ENCODE measurements at regions not wholly inside any gene's neighbourhood (a gene's known extent, or its start where the extent isn't known, plus 50 kb on each side); places are given as distances from the start of the nearest gene placed in this dataset.
"Not testable (repeated sequence)": the region's sequence is repeated elsewhere in the genome, so short reads cannot be mapped to it uniquely, and the experiment has no call there.

- no peak overlapping the region for H3K27ac Mint-ChIP-seq
- no peaks in the 10 kb centered on the region for H3K79me2 ChIP-seq (ENCODE audit: insufficient read depth, low read length)
- no peak overlapping the region for H2AFZ ChIP-seq (ENCODE audit: insufficient read depth, low read depth, low read length, poor library complexity, severe bottlenecking)
- H3K4me3 Mint-ChIP-seq: no peak overlapping the region
- DNase-seq: no peak
- no peak overlapping the region for H3K4me2 ChIP-seq (replicated peaks; ENCODE audit: extremely low read depth, low read length, poor library complexity, severe bottlenecking)
- TF ChIP-seq, protein P1, sequence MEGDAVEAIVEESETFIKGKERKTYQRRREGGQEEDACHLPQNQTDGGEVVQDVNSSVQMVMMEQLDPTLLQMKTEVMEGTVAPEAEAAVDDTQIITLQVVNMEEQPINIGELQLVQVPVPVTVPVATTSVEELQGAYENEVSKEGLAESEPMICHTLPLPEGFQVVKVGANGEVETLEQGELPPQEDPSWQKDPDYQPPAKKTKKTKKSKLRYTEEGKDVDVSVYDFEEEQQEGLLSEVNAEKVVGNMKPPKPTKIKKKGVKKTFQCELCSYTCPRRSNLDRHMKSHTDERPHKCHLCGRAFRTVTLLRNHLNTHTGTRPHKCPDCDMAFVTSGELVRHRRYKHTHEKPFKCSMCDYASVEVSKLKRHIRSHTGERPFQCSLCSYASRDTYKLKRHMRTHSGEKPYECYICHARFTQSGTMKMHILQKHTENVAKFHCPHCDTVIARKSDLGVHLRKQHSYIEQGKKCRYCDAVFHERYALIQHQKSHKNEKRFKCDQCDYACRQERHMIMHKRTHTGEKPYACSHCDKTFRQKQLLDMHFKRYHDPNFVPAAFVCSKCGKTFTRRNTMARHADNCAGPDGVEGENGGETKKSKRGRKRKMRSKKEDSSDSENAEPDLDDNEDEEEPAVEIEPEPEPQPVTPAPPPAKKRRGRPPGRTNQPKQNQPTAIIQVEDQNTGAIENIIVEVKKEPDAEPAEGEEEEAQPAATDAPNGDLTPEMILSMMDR (IDR thresholded peaks at IDR 0.05): no peak
- H3K4me1 ChIP-seq (ENCODE audit: control insufficient read depth in 1 of 2, insufficient read depth in 2 of 2, low read length in 2 of 2): no peaks in the 10 kb centered on the region
- H3K36me3 Mint-ChIP-seq: peaks cover 0 to 5% of the 10 kb centered on the region in 2 donors
- no peaks in the 10 kb centered on the region for H3K27me3 ChIP-seq (ENCODE audit: control insufficient read depth in 2 of 2, insufficient read depth in 2 of 2, low read length in 2 of 2)
- peaks cover 0 to 3% of the 10 kb centered on the region in 2 donors for H3K9me3 ChIP-seq (replicated peaks in 1 of 2; ENCODE audit: control insufficient read depth in 1 of 2, insufficient read depth in 1 of 2, low read length in 2 of 2)
- no peaks in the 10 kb centered on the region for H3K4me1 Mint-ChIP-seq
- no CpG with 5 or more reads among the region's 3 CpGs for WGBS (ENCODE audit: insufficient coverage)
- H3K27ac ChIP-seq (ENCODE audit: low read depth in 1 of 2, low read length in 2 of 2): no peak overlapping the region
- H3K9me3 Mint-ChIP-seq: peaks cover 0 to 14% (median 8%) of the 10 kb centered on the region in 7 donors
- no peaks in the 10 kb centered on the region for H4K20me1 ChIP-seq (ENCODE audit: insufficient read depth, low read length)
- no peak overlapping the region for H3K4me3 ChIP-seq (replicated peaks in 1 of 3; ENCODE audit: low read depth in 2 of 3, low read length in 3 of 3)
- H3K9ac ChIP-seq (ENCODE audit: insufficient read depth, low read length, poor library complexity, severe bottlenecking): no peak overlapping the region
- no peaks in the 10 kb centered on the region for H3K36me3 ChIP-seq (replicated peaks in 1 of 2; ENCODE audit: control insufficient read depth in 1 of 2, insufficient read depth in 2 of 2, low read length in 2 of 2)
- intact Hi-C loops (cut with micrococcal nuclease): no loop called here
- peaks cover 0 to 3% (median 0%) of the 10 kb centered on the region in 3 donors for H3K27me3 Mint-ChIP-seq (ENCODE audit: low read depth in 3 of 3)
Observed at GRCh38 chr5:56755036-56755555, 60.3 kb upstream of the MAP3K1 start.

DNA sequence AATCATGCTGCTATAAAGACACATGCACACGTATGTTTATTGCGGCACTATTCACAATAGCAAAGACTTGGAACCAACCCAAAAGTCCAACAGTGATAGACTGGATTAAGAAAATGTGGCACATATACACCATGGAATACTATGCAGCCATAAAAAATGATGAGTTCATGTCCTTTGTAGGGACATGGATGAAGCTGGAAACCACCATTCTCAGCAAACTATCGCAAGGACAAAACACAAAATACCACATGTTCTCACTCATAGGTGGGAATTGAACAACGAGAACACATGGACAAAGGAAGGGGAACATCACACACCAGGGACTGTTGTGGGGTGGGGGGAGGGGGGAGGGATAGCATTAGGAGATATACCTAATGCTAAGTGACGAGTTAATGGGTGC is 61.8 kb upstream of the MAP3K1 start:
- H3K4me1 ChIP-seq (ENCODE audit: control insufficient read depth in 1 of 2, insufficient read depth in 2 of 2, low read length in 2 of 2); H3K36me3 Mint-ChIP-seq; H2AFZ ChIP-seq (ENCODE audit: insufficient read depth, low read depth, low read length, poor library complexity, severe bottlenecking); H3K4me3 ChIP-seq (replicated peaks in 1 of 3; ENCODE audit: low read depth in 2 of 3, low read length in 3 of 3); H3K27ac Mint-ChIP-seq; H3K79me2 ChIP-seq (ENCODE audit: insufficient read depth, low read length); H3K27ac ChIP-seq (ENCODE audit: low read depth in 1 of 2, low read length in 2 of 2); DNase-seq; H3K4me1 Mint-ChIP-seq; H4K20me1 ChIP-seq (ENCODE audit: insufficient read depth, low read length); H3K36me3 ChIP-seq (replicated peaks in 1 of 2; ENCODE audit: control insufficient read depth in 1 of 2, insufficient read depth in 2 of 2, low read length in 2 of 2); H3K9me3 ChIP-seq (replicated peaks in 1 of 2; ENCODE audit: control insufficient read depth in 1 of 2, insufficient read depth in 1 of 2, low read length in 2 of 2); H3K4me3 Mint-ChIP-seq; H3K4me2 ChIP-seq (replicated peaks; ENCODE audit: extremely low read depth, low read length, poor library complexity, severe bottlenecking); intact Hi-C loops (cut with micrococcal nuclease); H3K27me3 Mint-ChIP-seq (ENCODE audit: low read depth in 3 of 3); H3K27me3 ChIP-seq (ENCODE audit: control insufficient read depth in 2 of 2, insufficient read depth in 2 of 2, low read length in 2 of 2); H3K9ac ChIP-seq (ENCODE audit: insufficient read depth, low read length, poor library complexity, severe bottlenecking): not testable (repeated sequence)
- no CpG with 5 or more reads among the region's 5 CpGs for WGBS (ENCODE audit: insufficient coverage)
- H3K9me3 Mint-ChIP-seq: peaks cover 0 to 14% (median 8%) of the 10 kb centered on the region in 7 donors
